Neural cell (in vitro differentiated cells): ENCODE measurements at regions not wholly inside any gene's neighbourhood (a gene's known extent, or its start where the extent isn't known, plus 50 kb on each side); places are given as distances from the start of the nearest gene placed in this dataset.

Experiments
- H2AFZ ChIP-seq: fragments of 200-600, 300-800 bp; sonication (generic), shearing (Covaris generic); 2 replicates; pipeline ENCODE4 v1.6.0; 2014; ENCODE audit warnings: low read depth, mild to moderate bottlenecking, antibody characterized with exemption, low read length, moderate library complexity
- H3F3A ChIP-seq: fragments of 200-600 bp; shearing (Covaris generic); 2 replicates; pipeline ENCODE4 v1.6.1; 2016; ENCODE audit warnings: mild to moderate bottlenecking, moderate library complexity, mixed read lengths, antibody characterized with exemption, low read length; ENCODE audit not compliant: insufficient read depth, poor library complexity, severe bottlenecking
- H3K27ac ChIP-seq: fragments of 200-600, 300-800 bp; sonication (generic), shearing (Covaris generic); 2 replicates; pipeline ENCODE4 v1.5.1; 2014; ENCODE audit warnings: mild to moderate bottlenecking, low read length, moderate library complexity
- H3K27me3 ChIP-seq: fragments of 300-800, 200-600 bp; sonication (generic), shearing (Covaris generic); 2 replicates; pipeline ENCODE4 v1.6.0; 2014; ENCODE audit warnings: mild to moderate bottlenecking, low read depth, low read length, moderate library complexity; ENCODE audit not compliant: insufficient read depth
- H3K36me3 ChIP-seq: fragments of 300-800, 200-600 bp; sonication (generic), shearing (Covaris generic); 2 replicates; pipeline ENCODE4 v1.5.1; 2014; ENCODE audit warnings: mild to moderate bottlenecking, antibody characterized with exemption, low read length, moderate library complexity; ENCODE audit not compliant: insufficient read depth
- H3K4me2 ChIP-seq: fragments of 300-800, 200-600 bp; sonication (generic), shearing (Covaris generic); 2 replicates; pipeline ENCODE4 v1.6.0; 2014; ENCODE audit warnings: mild to moderate bottlenecking, low read length
- H3K4me3 ChIP-seq: fragments of 300-800, 200-600 bp; sonication (generic), shearing (Covaris generic); 2 replicates; pipeline ENCODE4 v1.5.1; 2014; ENCODE audit warnings: mild to moderate bottlenecking, low read length, moderate library complexity
- H3K79me2 ChIP-seq: fragments of 200-600 bp; shearing (Covaris generic); replicated peaks from 2 replicates; pipeline ENCODE4 v1.6.0; 2014; ENCODE audit warnings: mild to moderate bottlenecking, low read length, moderate library complexity; ENCODE audit not compliant: insufficient read depth
- H3K9ac ChIP-seq: fragments of 300-800, 200-600 bp; sonication (generic), shearing (Covaris generic); 2 replicates; pipeline ENCODE4 v1.6.1; 2016; ENCODE audit warnings: mild to moderate bottlenecking, low read length, mixed read lengths
- H3K9me2 ChIP-seq: fragments of 200-600 bp; shearing (Covaris generic); 2 replicates; pipeline ENCODE4 v1.6.1; 2016; ENCODE audit warnings: mild to moderate bottlenecking, low read length, mixed read lengths; ENCODE audit not compliant: insufficient read depth
- H3K9me3 ChIP-seq: fragments of 200-600, 300-800 bp; sonication (generic), shearing (Covaris generic); 2 replicates; pipeline ENCODE4 v1.6.1; 2016; ENCODE audit warnings: mild to moderate bottlenecking, mixed run types, low read length, moderate library complexity, mixed read lengths
- H4K20me1 ChIP-seq: fragments of 200-600 bp; shearing (Covaris generic); 2 replicates; pipeline ENCODE4 v1.6.1; 2016; ENCODE audit warnings: mild to moderate bottlenecking, mixed run types; ENCODE audit not compliant: insufficient read depth
- EP300 ChIP-seq: fragments of 450-650 bp; conservative IDR thresholded peaks from 2 replicates; pipeline ENCODE4 v1.6.1; 2014; ENCODE audit warnings: antibody characterized with exemption, mild to moderate bottlenecking, moderate library complexity; ENCODE audit not compliant: poor library complexity, severe bottlenecking
- EZH2 ChIP-seq: fragments of 200-600, 300-800 bp; shearing (Covaris generic), sonication (generic); IDR thresholded peaks from 2 replicates; pipeline ENCODE4 v1.6.1; 2014; ENCODE audit warnings: antibody characterized with exemption, low read length, borderline replicate concordance, mild to moderate bottlenecking; ENCODE audit not compliant: insufficient read depth, poor library complexity, severe bottlenecking
- MXI1 ChIP-seq: fragments of 450-650 bp; conservative IDR thresholded peaks from 2 replicates; pipeline ENCODE4 v1.6.1; 2014; ENCODE audit warnings: antibody characterized with exemption, mild to moderate bottlenecking; ENCODE audit not compliant: poor library complexity, severe bottlenecking
- POLR2AphosphoS5 ChIP-seq: IDR thresholded peaks from 2 replicates; pipeline ENCODE4 v1.6.1; 2012
- RAD21 ChIP-seq: fragments of 450-650 bp; conservative IDR thresholded peaks from 2 replicates; pipeline ENCODE4 v1.6.1; 2014; ENCODE audit warnings: antibody characterized with exemption, mild to moderate bottlenecking, moderate library complexity
- REST ChIP-seq: IDR thresholded peaks from 2 replicates; pipeline ENCODE4 v1.6.1; 2012; ENCODE audit warnings: borderline replicate concordance
- SMC3 ChIP-seq: fragments of 450-650 bp; conservative IDR thresholded peaks from 2 replicates; pipeline ENCODE4 v1.6.1; 2014; ENCODE audit warnings: antibody characterized with exemption, mild to moderate bottlenecking, moderate library complexity; ENCODE audit not compliant: poor library complexity
- TAF1 ChIP-seq: IDR thresholded peaks from 2 replicates; pipeline ENCODE4 v1.6.1; 2012; ENCODE audit warnings: low read depth
- TF ChIP-seq, protein P1 (sequence below): fragments of 450-650 bp; IDR thresholded peaks from 2 replicates; pipeline ENCODE4 v1.5.1; 2014; ENCODE audit warnings: antibody characterized with exemption, mild to moderate bottlenecking, moderate library complexity; ENCODE audit not compliant: poor library complexity, severe bottlenecking

GRCh38 chr7:122206985-122207384, 62.9 kb upstream of the AASS start:
- no peaks in the 10 kb centered on the region for H3K9me3 ChIP-seq
- H2AFZ ChIP-seq, result no peak overlapping the region
- no peak overlapping the region for H3K4me2 ChIP-seq
- no peak overlapping the region for H3K9ac ChIP-seq
- H4K20me1 ChIP-seq, result no peaks in the 10 kb centered on the region
- no peaks in the 10 kb centered on the region for H3K27me3 ChIP-seq
- no peaks in the 10 kb centered on the region for H3F3A ChIP-seq
- H3K79me2 ChIP-seq, result no peaks in the 10 kb centered on the region
- no peak overlapping the region for H3K4me3 ChIP-seq
- no peaks in the 10 kb centered on the region for H3K36me3 ChIP-seq
- H3K27ac ChIP-seq, result no peak overlapping the region
- TF ChIP-seq RAD21 (no peak), REST (no peak), MXI1 (no peak), EZH2 (no peak), TAF1 (no peak), EP300 (no peak), POLR2AphosphoS5 (no peak), SMC3 (no peak)
- TF ChIP-seq, protein P1, sequence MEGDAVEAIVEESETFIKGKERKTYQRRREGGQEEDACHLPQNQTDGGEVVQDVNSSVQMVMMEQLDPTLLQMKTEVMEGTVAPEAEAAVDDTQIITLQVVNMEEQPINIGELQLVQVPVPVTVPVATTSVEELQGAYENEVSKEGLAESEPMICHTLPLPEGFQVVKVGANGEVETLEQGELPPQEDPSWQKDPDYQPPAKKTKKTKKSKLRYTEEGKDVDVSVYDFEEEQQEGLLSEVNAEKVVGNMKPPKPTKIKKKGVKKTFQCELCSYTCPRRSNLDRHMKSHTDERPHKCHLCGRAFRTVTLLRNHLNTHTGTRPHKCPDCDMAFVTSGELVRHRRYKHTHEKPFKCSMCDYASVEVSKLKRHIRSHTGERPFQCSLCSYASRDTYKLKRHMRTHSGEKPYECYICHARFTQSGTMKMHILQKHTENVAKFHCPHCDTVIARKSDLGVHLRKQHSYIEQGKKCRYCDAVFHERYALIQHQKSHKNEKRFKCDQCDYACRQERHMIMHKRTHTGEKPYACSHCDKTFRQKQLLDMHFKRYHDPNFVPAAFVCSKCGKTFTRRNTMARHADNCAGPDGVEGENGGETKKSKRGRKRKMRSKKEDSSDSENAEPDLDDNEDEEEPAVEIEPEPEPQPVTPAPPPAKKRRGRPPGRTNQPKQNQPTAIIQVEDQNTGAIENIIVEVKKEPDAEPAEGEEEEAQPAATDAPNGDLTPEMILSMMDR, result no peak
- no peaks in the 10 kb centered on the region for H3K9me2 ChIP-seq

- Histone ChIP-seq H4K20me1 (no peaks in the 10 kb centered on the region), H3K9me2 (no peaks in the 10 kb centered on the region), H3K79me2 (no peaks in the 10 kb centered on the region), H3K27ac (no peak overlapping the region), H3K27me3 (no peaks in the 10 kb centered on the region), H3K9me3 (no peaks in the 10 kb centered on the region), H3K4me2 (no peak overlapping the region), H3K36me3 (no peaks in the 10 kb centered on the region), H3F3A (no peaks in the 10 kb centered on the region), H3K9ac (no peak overlapping the region), H3K4me3 (no peak overlapping the region), H2AFZ (no peak overlapping the region)
- TF ChIP-seq RAD21 (no peak), EZH2 (no peak), MXI1 (no peak), POLR2AphosphoS5 (no peak), SMC3 (no peak), TAF1 (no peak), EP300 (no peak), REST (no peak)
- TF ChIP-seq, protein P1, result no peak
Observed at GRCh38 chr7:122203814-122204213, 59.8 kb upstream of the AASS start.
